MM.1S (cell line): ENCODE measurements at regions not wholly inside any gene's neighbourhood (a gene's known extent, or its start where the extent isn't known, plus 50 kb on each side); places are given as distances from the start of the nearest gene placed in this dataset.

ENCODE experiments used
- EZH2 ChIP-seq: fragments of 300-600 bp; sonication (generic); optimal IDR thresholded peaks from 2 replicates; pipeline ENCODE3; 2017; ENCODE audit warnings: low read depth, mild to moderate bottlenecking, antibody characterized with exemption, low read length, mixed read lengths
- TF ChIP-seq, protein P1 (sequence below): fragments of 300-600 bp; sonication (generic); IDR thresholded peaks from 2 replicates; pipeline ENCODE4 v1.5.1; 2016; ENCODE audit warnings: antibody characterized with exemption, low read length, mixed read lengths

DNA sequence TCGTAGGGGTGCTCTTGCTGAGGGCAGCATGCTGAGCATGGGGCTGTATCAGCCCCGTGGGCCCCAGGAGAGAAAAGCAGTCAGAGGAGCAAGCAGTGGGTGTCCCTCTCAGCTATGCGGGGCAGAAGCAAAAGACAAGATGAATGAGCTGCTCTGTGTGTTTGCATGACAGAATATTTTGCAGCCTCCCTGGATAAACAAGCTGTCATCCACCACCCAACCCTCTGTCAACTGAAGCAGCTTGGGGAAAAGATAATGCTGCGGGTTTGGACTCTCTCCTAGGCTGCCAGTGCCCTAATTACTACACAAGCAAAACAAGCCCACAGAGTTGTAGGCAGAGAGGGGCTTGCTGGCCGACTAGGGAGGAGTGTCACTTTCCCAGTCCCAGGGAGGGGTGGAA lies 82.3 kb upstream of the PTPRT start:
- TF ChIP-seq, protein P1, sequence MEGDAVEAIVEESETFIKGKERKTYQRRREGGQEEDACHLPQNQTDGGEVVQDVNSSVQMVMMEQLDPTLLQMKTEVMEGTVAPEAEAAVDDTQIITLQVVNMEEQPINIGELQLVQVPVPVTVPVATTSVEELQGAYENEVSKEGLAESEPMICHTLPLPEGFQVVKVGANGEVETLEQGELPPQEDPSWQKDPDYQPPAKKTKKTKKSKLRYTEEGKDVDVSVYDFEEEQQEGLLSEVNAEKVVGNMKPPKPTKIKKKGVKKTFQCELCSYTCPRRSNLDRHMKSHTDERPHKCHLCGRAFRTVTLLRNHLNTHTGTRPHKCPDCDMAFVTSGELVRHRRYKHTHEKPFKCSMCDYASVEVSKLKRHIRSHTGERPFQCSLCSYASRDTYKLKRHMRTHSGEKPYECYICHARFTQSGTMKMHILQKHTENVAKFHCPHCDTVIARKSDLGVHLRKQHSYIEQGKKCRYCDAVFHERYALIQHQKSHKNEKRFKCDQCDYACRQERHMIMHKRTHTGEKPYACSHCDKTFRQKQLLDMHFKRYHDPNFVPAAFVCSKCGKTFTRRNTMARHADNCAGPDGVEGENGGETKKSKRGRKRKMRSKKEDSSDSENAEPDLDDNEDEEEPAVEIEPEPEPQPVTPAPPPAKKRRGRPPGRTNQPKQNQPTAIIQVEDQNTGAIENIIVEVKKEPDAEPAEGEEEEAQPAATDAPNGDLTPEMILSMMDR = no peak
- TF ChIP-seq EZH2 = no peak
